ENCODE measurements at regions not wholly inside any gene's neighbourhood (a gene's known extent, or its start where the extent isn't known, plus 50 kb on each side); places are given as distances from the start of the nearest gene placed in this dataset.

- TF ChIP-seq CTCF (IDR thresholded peaks at IDR 0.05; ENCODE audit: low read length) (no peak), EZH2 (IDR thresholded peaks at IDR 0.05; ENCODE audit: borderline replicate concordance, low read length) (no peak)
Measured at GRCh38 chr6:40762981-40763380, 175.8 kb upstream of the LRFN2 start.
